PC-3 (cell line): ENCODE measurements at regions not wholly inside any gene's neighbourhood (a gene's known extent, or its start where the extent isn't known, plus 50 kb on each side); places are given as distances from the start of the nearest gene placed in this dataset.

Experiments used
- ATAC-seq: fragments of 200-7000 bp; cut with Tn5 transposase; 2 replicates; pipeline ENCODE4 v1.9.1; 2020; ENCODE audit warnings: mild to moderate bottlenecking, moderate library complexity
- BruUV-seq: library from RNA; stranded (reverse); fragments of 400-500 nt; replicated peaks from 2 replicates; lab custom pipeline; 2021; lab: Mats Ljungman, UMichigan
- CTCF ChIA-PET: fragments of 300-600 bp; sonication (Branson Sonifier 250); formaldehyde crosslinking; loops from one replicate; lab custom pipeline; 2022; ENCODE audit warnings: antibody characterized with exemption; lab: Charles Lee
- POLR2A ChIA-PET: fragments of 300-600 bp; sonication (Branson Sonifier 250); formaldehyde crosslinking; loops from one replicate; lab custom pipeline; 2022; ENCODE audit warnings: antibody characterized with exemption; ENCODE audit not compliant: unreplicated experiment; lab: Charles Lee
- DNase-seq: peaks from one replicate; pipeline ENCODE4 v3.0.0-alpha.2; 2015
- H2AFZ ChIP-seq: fragments of 300-600 bp; sonication (generic); 2 replicates; pipeline ENCODE4 v1.6.0; 2016; ENCODE audit warnings: antibody characterized with exemption, low read length
- H3F3A ChIP-seq: fragments of 300-600 bp; sonication (generic); one replicate; pipeline ENCODE4 v1.6.0; 2017; ENCODE audit warnings: antibody characterized with exemption, low read length, control low read depth, mild to moderate bottlenecking; ENCODE audit not compliant: unreplicated experiment
- H3K27ac ChIP-seq: fragments of 300-600 bp; sonication (generic); 2 replicates; pipeline ENCODE4 v1.5.1; 2016; ENCODE audit warnings: mild to moderate bottlenecking, low read length
- H3K27me3 ChIP-seq: fragments of 300-600 bp; sonication (generic); 2 replicates; pipeline ENCODE4 v1.6.1; 2016; ENCODE audit warnings: low read length, mixed read lengths
- H3K36me3 ChIP-seq: fragments of 300-600 bp; sonication (generic); 2 replicates; pipeline ENCODE4 v1.6.1; 2016; ENCODE audit warnings: low read depth, mixed run types, low read length, mixed read lengths
- H3K4me1 ChIP-seq: fragments of 300-600 bp; sonication (generic); 2 replicates; pipeline ENCODE4 v1.5.1; 2016; ENCODE audit warnings: low read length; ENCODE audit not compliant: insufficient read depth
- H3K4me2 ChIP-seq: fragments of 300-600 bp; sonication (generic); 2 replicates; pipeline ENCODE4 v1.6.0; 2016; ENCODE audit warnings: low read length
- H3K4me3 ChIP-seq: fragments of 300-600 bp; sonication (generic); 2 replicates; pipeline ENCODE4 v1.5.1; 2016; ENCODE audit warnings: mild to moderate bottlenecking, low read length, mixed read lengths
- H3K79me2 ChIP-seq: fragments of 300-600 bp; sonication (generic); 2 replicates; pipeline ENCODE4 v1.6.1; 2017; ENCODE audit warnings: low read length, mixed read lengths
- H3K9ac ChIP-seq: fragments of 300-600 bp; sonication (generic); 2 replicates; pipeline ENCODE4 v1.6.0; 2016; ENCODE audit warnings: mild to moderate bottlenecking, low read length
- H3K9me2 ChIP-seq: fragments of 300-600 bp; sonication (generic); replicated peaks from 2 replicates; pipeline ENCODE4 v1.6.1; 2016; ENCODE audit warnings: mixed run types, low read length, mixed read lengths
- H3K9me3 ChIP-seq: fragments of 300-600 bp; sonication (generic); 2 replicates; pipeline ENCODE4 v1.6.1; 2016; ENCODE audit warnings: low read length, mixed read lengths
- H4K20me1 ChIP-seq: fragments of 300-600 bp; sonication (generic); 2 replicates; pipeline ENCODE4 v1.6.1; 2016; ENCODE audit warnings: low read length, mixed read lengths
- CTCF ChIP-seq: fragments of 300-600 bp; sonication (generic); conservative IDR thresholded peaks from 2 replicates; pipeline ENCODE4 v1.5.1; 2017; ENCODE audit warnings: antibody characterized with exemption, low read depth, mild to moderate bottlenecking, low read length
- EZH2 ChIP-seq: fragments of 300-600 bp; sonication (generic); IDR thresholded peaks from one replicate; pipeline ENCODE4 v1.6.1; 2017; ENCODE audit warnings: antibody characterized with exemption, mild to moderate bottlenecking, low read length; ENCODE audit not compliant: unreplicated experiment
- EZH2phosphoT487 ChIP-seq: fragments of 300-600 bp; sonication (generic); IDR thresholded peaks from 2 replicates; pipeline ENCODE4 v1.6.1; 2018; ENCODE audit warnings: mild to moderate bottlenecking, antibody characterized with exemption, low read length, borderline replicate concordance
- intact Hi-C: fragments of 100-400 bp; cut with micrococcal nuclease; formaldehyde crosslinking; loops from 2 replicates; pipeline ENCODE4 v1.9.0; 2023

GRCh38 chr3:135622656-135623055 lies 342.9 kb upstream of the PPP2R3A start:
- Histone ChIP-seq H3K4me2 (no peak overlapping the region), H3K79me2 (no peaks in the 10 kb centered on the region), H3K9ac (no peak overlapping the region), H3K4me3 (no peak overlapping the region), H2AFZ (no peak overlapping the region), H4K20me1 (no peaks in the 10 kb centered on the region), H3K9me2 (no peaks in the 10 kb centered on the region), H3K27me3 (no peaks in the 10 kb centered on the region; the same call in 1 of the 2 replicates), H3F3A (no peaks in the 10 kb centered on the region), H3K36me3 (no peaks in the 10 kb centered on the region), H3K27ac (no peak overlapping the region), H3K4me1 (no peaks in the 10 kb centered on the region), H3K9me3 (no peaks in the 10 kb centered on the region)
- BruUV-seq = no TSS peak
- TF ChIP-seq EZH2 (no peak), EZH2phosphoT487 (no peak), CTCF (no peak)
- no peak for DNase-seq
- no peak for ATAC-seq
- CTCF ChIA-PET = no interaction called here
- intact Hi-C loops = no loop called here
- POLR2A ChIA-PET = no interaction called here

GRCh38 chr3:135623558-135623957 lies 342.0 kb upstream of the PPP2R3A start:
- TF ChIP-seq EZH2 (no peak), EZH2phosphoT487 (no peak), CTCF (no peak)
- no TSS peak for BruUV-seq
- DNase-seq = no peak

GRCh38 chr3:135627057-135627456 lies 338.5 kb upstream of the PPP2R3A start:
- no TSS peak for BruUV-seq
- H3K79me2 ChIP-seq = no peaks in the 10 kb centered on the region

More at GRCh38 chr3:135623558-135623957, 342.0 kb upstream of the PPP2R3A start:
- Histone ChIP-seq H3F3A (no peaks in the 10 kb centered on the region), H3K27me3 (peaks cover 9% of the 10 kb centered on the region; the same call in 1 of the 2 replicates), H2AFZ (no peak overlapping the region), H3K36me3 (no peaks in the 10 kb centered on the region), H4K20me1 (no peaks in the 10 kb centered on the region), H3K9me3 (no peaks in the 10 kb centered on the region), H3K79me2 (no peaks in the 10 kb centered on the region), H3K27ac (no peak overlapping the region), H3K4me1 (no peaks in the 10 kb centered on the region), H3K9me2 (no peaks in the 10 kb centered on the region), H3K4me2 (no peak overlapping the region), H3K4me3 (no peak overlapping the region), H3K9ac (no peak overlapping the region)
- ChIA-PET POLR2A (no interaction called here), CTCF (no interaction called here)
- no peak for ATAC-seq
- intact Hi-C loops = no loop called here

More at GRCh38 chr3:135627057-135627456, 338.5 kb upstream of the PPP2R3A start:
- POLR2A ChIA-PET = no interaction called here
- Histone ChIP-seq H3K4me2 (no peak overlapping the region), H3K4me1 (no peaks in the 10 kb centered on the region), H4K20me1 (no peaks in the 10 kb centered on the region), H3F3A (no peaks in the 10 kb centered on the region), H3K4me3 (no peak overlapping the region), H3K9ac (no peak overlapping the region), H2AFZ (no peak overlapping the region), H3K9me3 (no peaks in the 10 kb centered on the region), H3K9me2 (no peaks in the 10 kb centered on the region), H3K27me3 (peaks cover 15% of the 10 kb centered on the region; the same call in 1 of the 2 replicates), H3K36me3 (no peaks in the 10 kb centered on the region), H3K27ac (no peak overlapping the region)
- no peak for DNase-seq
- CTCF ChIA-PET = no interaction called here
- ATAC-seq = no peak
- intact Hi-C loops = no loop called here
- no peak for TF ChIP-seq EZH2
- no peak for TF ChIP-seq CTCF
- TF ChIP-seq EZH2phosphoT487 = no peak
